Coronary artery (tissue), 2 donors: ENCODE measurements at regions not wholly inside any gene's neighbourhood (a gene's known extent, or its start where the extent isn't known, plus 50 kb on each side); places are given as distances from the start of the nearest gene placed in this dataset.
"Not testable (repeated sequence)": the region's sequence is repeated elsewhere in the genome, so short reads cannot be mapped to it uniquely, and the experiment has no call there.

Experiments used
- DNase-seq: peaks from one replicate; pipeline ENCODE4 v3.0.0-alpha.2; 2017; ENCODE audit warnings: low spot score
- H3K27ac ChIP-seq, 2 donors: fragments of 200-600 bp; sonication (generic); one replicate each; pipeline ENCODE4 v1.5.1; 2016 to 2019
- H3K4me3 ChIP-seq: fragments of 200-600 bp; sonication (generic); 2 replicates; pipeline ENCODE4 v1.5.1; 2016; ENCODE audit warnings: mild to moderate bottlenecking, moderate library complexity
- CTCF ChIP-seq: fragments of 200-600 bp; sonication (generic); IDR thresholded peaks from one replicate; pipeline ENCODE4 v1.5.1; 2019; ENCODE audit warnings: antibody characterized with exemption

GRCh38 chr20:25860531-25861150 is 164.0 kb upstream of the ZNF337 start:
- DNase-seq = no peak

GRCh38 chr20:25859649-25860530 is 163.2 kb upstream of the ZNF337 start:
- no peak for TF ChIP-seq CTCF
- peak overlapping the region; percentile 77 for H3K4me3 ChIP-seq
- peak overlapping the region in 1 of 2 donors; percentile 66 for H3K27ac ChIP-seq
- DNase-seq = peak; percentile 88

More at GRCh38 chr20:25860531-25861150, 164.0 kb upstream of the ZNF337 start:
- H3K4me3 ChIP-seq = peak overlapping the region; percentile 77
- no peak for TF ChIP-seq CTCF
- peak overlapping the region in 1 of 2 donors; percentile 9 for H3K27ac ChIP-seq

GRCh38 chr20:25858495-25859425 is 162.1 kb upstream of the ZNF337 start:
- TF ChIP-seq CTCF = no peak
- DNase-seq = no peak
- H3K27ac ChIP-seq = no peak overlapping the region
- peak overlapping the region; percentile 61 for H3K4me3 ChIP-seq

- H3K4me3 ChIP-seq, DNase-seq, H3K27ac ChIP-seq: not testable (repeated sequence)
Measured at GRCh38 chr20:25857091-25857788, 160.6 kb upstream of the ZNF337 start.

- TF ChIP-seq CTCF = no peak
- no peak overlapping the region for H3K4me3 ChIP-seq
- DNase-seq = no peak
- no peak overlapping the region for H3K27ac ChIP-seq
Measured at GRCh38 chr20:25856256-25856884, 159.7 kb upstream of the ZNF337 start.

- not testable (repeated sequence) for DNase-seq, H3K4me3 ChIP-seq, H3K27ac ChIP-seq
Measured at GRCh38 chr20:25855451-25856156, 159.0 kb upstream of the ZNF337 start.

- H3K27ac ChIP-seq, DNase-seq: not testable (repeated sequence)
- H3K4me3 ChIP-seq = peak overlapping the region; percentile 83
Measured at GRCh38 chr20:25854666-25855065, 158.0 kb upstream of the ZNF337 start.

GRCh38 chr20:25853718-25854388 is 157.2 kb upstream of the ZNF337 start:
- peak; percentile 89 for DNase-seq
- Histone ChIP-seq H3K27ac (peak overlapping the region; percentile 62 to 82), H3K4me3 (peak overlapping the region; percentile 83)

- Histone ChIP-seq H3K4me3 (peak overlapping the region; percentile 83), H3K27ac (peak overlapping the region in 1 of 2 donors; percentile 62)
- not testable (repeated sequence) for DNase-seq
Measured at GRCh38 chr20:25852968-25853717, 156.5 kb upstream of the ZNF337 start.

GRCh38 chr20:25850133-25850532 is 153.5 kb upstream of the ZNF337 start:
- not testable (repeated sequence) for H3K27ac ChIP-seq, DNase-seq

More at GRCh38 chr20:25850133-25850532, 153.5 kb upstream of the ZNF337 start:
- not testable (repeated sequence) for H3K4me3 ChIP-seq
